Colonic mucosa (tissue), 4 donors: ENCODE measurements at regions not wholly inside any gene's neighbourhood (a gene's known extent, or its start where the extent isn't known, plus 50 kb on each side); places are given as distances from the start of the nearest gene placed in this dataset.

Experiments
- DNase-seq: peaks from one replicate; pipeline ENCODE4 v3.0.0-alpha.2; 2020
- H3K27ac ChIP-seq: fragments of 200-600 bp; one replicate; pipeline ENCODE4 v1.8.0; 2021
- H3K27me3 ChIP-seq: fragments of 200-600 bp; one replicate; pipeline ENCODE4 v1.8.0; 2021
- H3K36me3 ChIP-seq: fragments of 200-600 bp; one replicate; pipeline ENCODE4 v1.8.0; 2021
- H3K4me1 ChIP-seq: fragments of 200-600 bp; one replicate; pipeline ENCODE4 v1.8.0; 2021; ENCODE audit warnings: mild to moderate bottlenecking
- H3K4me3 ChIP-seq: fragments of 200-600 bp; one replicate; pipeline ENCODE4 v1.8.0; 2021
- H3K9ac ChIP-seq, 2 donors: one replicate each; pipeline ENCODE4 v1.7.0; 2013; ENCODE audit warnings: control low read depth in 2 of 2, low read depth in 2 of 2, low read length in 2 of 2
- H3K9me3 ChIP-seq: fragments of 200-600 bp; one replicate; pipeline ENCODE4 v1.8.0; 2021
- intact Hi-C: fragments of 100-400 bp; cut with DNase I; formaldehyde crosslinking; loops from one replicate; pipeline ENCODE4 v1.14.1; 2022
- TF ChIP-seq, protein P1 (sequence below): fragments of 200-600 bp; IDR thresholded peaks from one replicate; pipeline ENCODE4 v1.8.0; 2022; ENCODE audit warnings: antibody characterized with exemption, mild to moderate bottlenecking
- donor health status: healthy.
- donor health status: DM: no; HTN: no; CAD: no.
- donor health status: DM: no; HTN: no; CAD: no.

- Histone ChIP-seq H3K36me3 (no peaks in the 10 kb centered on the region), H3K4me3 (no peak overlapping the region), H3K4me1 (no peaks in the 10 kb centered on the region), H3K27ac (no peak overlapping the region), H3K27me3 (no peaks in the 10 kb centered on the region), H3K9ac (no peak overlapping the region), H3K9me3 (no peaks in the 10 kb centered on the region)
- no peak for DNase-seq
- TF ChIP-seq, protein P1, sequence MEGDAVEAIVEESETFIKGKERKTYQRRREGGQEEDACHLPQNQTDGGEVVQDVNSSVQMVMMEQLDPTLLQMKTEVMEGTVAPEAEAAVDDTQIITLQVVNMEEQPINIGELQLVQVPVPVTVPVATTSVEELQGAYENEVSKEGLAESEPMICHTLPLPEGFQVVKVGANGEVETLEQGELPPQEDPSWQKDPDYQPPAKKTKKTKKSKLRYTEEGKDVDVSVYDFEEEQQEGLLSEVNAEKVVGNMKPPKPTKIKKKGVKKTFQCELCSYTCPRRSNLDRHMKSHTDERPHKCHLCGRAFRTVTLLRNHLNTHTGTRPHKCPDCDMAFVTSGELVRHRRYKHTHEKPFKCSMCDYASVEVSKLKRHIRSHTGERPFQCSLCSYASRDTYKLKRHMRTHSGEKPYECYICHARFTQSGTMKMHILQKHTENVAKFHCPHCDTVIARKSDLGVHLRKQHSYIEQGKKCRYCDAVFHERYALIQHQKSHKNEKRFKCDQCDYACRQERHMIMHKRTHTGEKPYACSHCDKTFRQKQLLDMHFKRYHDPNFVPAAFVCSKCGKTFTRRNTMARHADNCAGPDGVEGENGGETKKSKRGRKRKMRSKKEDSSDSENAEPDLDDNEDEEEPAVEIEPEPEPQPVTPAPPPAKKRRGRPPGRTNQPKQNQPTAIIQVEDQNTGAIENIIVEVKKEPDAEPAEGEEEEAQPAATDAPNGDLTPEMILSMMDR: no peak
- intact Hi-C loops: loop anchor here (10.0 kb wide), 1 partner anchor 101 kb away; a partner anchor contains a TSS
Measured at GRCh38 chr18:46275370-46275769, 171.2 kb downstream of the HAUS1 start.

GRCh38 chr18:46276748-46277147, 172.6 kb downstream of the HAUS1 start:
- Histone ChIP-seq H3K27ac (no peak overlapping the region), H3K9me3 (no peaks in the 10 kb centered on the region), H3K4me1 (no peaks in the 10 kb centered on the region), H3K27me3 (no peaks in the 10 kb centered on the region), H3K4me3 (no peak overlapping the region), H3K9ac (no peak overlapping the region), H3K36me3 (no peaks in the 10 kb centered on the region)
- TF ChIP-seq, protein P1: no peak
- no peak for DNase-seq
- intact Hi-C loops: loop anchor here (10.0 kb wide), 1 partner anchor 102 kb away; a partner anchor contains a TSS

- Histone ChIP-seq H3K27me3 (no peaks in the 10 kb centered on the region), H3K36me3 (no peaks in the 10 kb centered on the region), H3K9ac (no peak overlapping the region), H3K9me3 (no peaks in the 10 kb centered on the region), H3K4me3 (no peak overlapping the region), H3K4me1 (no peaks in the 10 kb centered on the region), H3K27ac (no peak overlapping the region)
- TF ChIP-seq, protein P1: no peak
- DNase-seq: no peak
- intact Hi-C loops: loop anchor here (10.0 kb wide), 1 partner anchor 104 kb away; a partner anchor contains a TSS
Measured at GRCh38 chr18:46278481-46279465, 174.6 kb downstream of the HAUS1 start.

DNA sequence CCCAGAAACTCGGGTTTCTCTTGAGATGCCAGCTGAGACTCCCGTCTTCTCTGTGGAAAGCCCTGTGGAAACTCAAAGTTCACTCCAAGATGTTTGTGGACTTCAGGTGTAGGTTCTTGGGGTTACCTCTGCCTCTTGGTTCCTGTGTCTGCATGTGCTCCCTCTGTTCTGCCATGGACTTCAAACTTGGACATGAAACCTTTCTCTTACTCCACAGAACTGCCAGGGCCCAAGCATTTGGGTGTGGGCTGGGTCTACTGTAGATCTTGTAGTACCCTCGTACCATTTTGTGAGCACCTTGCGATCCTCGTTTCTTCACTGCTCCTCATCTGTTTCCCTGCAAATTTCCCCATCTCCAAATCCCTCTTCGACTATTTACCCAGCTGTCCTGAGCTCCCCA, 175.5 kb downstream of the HAUS1 start:
- H3K27me3 ChIP-seq: no peaks in the 10 kb centered on the region
- H3K27ac ChIP-seq: no peak overlapping the region
- intact Hi-C loops: loop anchor here (5.0 to 10.0 kb wide), 2 partner anchors 105 to 378 kb away; partner anchors contain the start of gene LOXHD1
- H3K4me1 ChIP-seq: no peaks in the 10 kb centered on the region
- no peak for DNase-seq
- TF ChIP-seq, protein P1: no peak
- H3K9me3 ChIP-seq: no peaks in the 10 kb centered on the region
- H3K9ac ChIP-seq: no peak overlapping the region
- H3K4me3 ChIP-seq: no peak overlapping the region
- H3K36me3 ChIP-seq: no peaks in the 10 kb centered on the region

DNA sequence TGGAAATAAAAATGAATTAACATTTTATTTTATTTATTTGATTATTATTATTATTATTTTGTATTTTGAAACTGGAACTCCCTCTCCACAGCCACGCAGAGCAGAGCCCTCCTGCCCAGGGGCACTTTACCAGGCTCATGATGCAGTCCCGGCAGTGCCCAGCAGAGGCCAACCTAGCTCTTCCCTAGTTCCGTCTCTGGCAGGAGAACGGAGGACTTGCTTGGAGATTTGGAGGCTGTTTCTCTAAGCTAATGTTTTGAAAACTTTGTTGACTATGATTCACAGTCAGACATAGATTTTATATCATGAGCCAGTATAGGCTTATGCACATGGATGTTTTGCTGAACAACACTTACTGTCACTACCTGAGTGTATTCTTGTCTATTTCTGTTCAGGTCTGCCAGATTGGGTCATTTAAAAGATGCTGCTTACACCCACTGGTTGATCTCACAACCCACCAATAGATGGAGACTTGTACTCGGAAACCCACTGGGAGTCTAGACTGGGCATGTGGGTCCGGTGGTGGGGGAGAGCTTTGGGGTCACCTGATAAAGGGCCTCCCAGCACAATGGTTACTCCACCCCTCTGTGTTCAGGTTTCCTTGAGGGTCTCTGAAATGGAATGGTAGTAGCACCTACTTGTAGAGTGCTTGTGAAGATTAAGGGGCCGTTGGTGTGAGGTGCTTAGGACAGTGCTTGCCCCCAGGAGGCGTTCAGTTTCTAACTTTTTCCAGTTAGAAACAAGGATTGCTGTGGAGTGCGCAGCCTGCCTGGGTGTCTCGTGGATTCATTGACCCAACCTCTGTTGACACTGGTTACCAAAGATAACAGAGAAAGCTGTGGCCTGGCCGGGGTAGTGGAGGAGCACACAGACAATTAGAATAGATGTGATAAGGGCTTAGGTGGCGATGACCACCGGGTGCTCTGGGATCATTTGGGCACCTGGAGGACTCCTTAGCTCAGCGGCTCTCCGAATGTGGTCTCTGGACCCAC, 177.3 kb downstream of the HAUS1 start:
- TF ChIP-seq, protein P1: peak; percentile 93
- H3K9ac ChIP-seq: no peak overlapping the region
- H3K27me3 ChIP-seq: no peaks in the 10 kb centered on the region
- intact Hi-C loops: loop anchor here (2.0 to 5.0 kb wide), 2 partner anchors 199 to 376 kb away; partner anchors contain the start of gene LOXHD1
- peak; percentile 65 for DNase-seq
- no peaks in the 10 kb centered on the region for H3K36me3 ChIP-seq
- no peaks in the 10 kb centered on the region for H3K9me3 ChIP-seq
- H3K4me1 ChIP-seq: no peaks in the 10 kb centered on the region
- H3K27ac ChIP-seq: no peak overlapping the region
- no peak overlapping the region for H3K4me3 ChIP-seq
